HL-60/S4 treated with phorbol 12-myristate 13-acetate at 8.2 ng/mL for 4 days and 3 days (cell line): ENCODE measurements at regions not wholly inside any gene's neighbourhood (a gene's known extent, or its start where the extent isn't known, plus 50 kb on each side); places are given as distances from the start of the nearest gene placed in this dataset.

Experiments used
- in situ Hi-C: fragments of 300-500 bp; cut with MboI; formaldehyde crosslinking; loops from 2 replicates; pipeline ENCODE4 v1.15.0; 2022; ENCODE audit warnings: low sequenced_read_pairs

DNA sequence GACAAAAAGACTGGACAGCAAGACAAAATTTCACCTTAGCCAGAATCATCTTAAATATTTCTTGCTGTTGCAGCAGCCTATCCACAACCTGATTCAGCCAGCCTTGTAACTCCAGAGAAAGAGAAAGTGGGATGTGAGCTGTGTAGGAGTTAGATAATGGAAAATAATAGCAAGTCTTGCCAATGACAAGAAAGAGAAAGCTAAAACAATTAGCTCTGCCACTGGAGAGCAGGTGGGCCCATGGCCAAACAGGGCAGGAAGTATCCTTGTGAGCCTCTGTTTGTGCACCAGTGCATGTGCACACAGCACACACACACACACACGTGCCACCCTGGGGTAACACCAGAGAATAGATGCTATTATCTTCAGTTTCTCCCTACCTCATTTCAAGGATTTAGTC lies 106.0 kb upstream of the CCDC196 start:
- in situ Hi-C loops, result no loop called here

DNA sequence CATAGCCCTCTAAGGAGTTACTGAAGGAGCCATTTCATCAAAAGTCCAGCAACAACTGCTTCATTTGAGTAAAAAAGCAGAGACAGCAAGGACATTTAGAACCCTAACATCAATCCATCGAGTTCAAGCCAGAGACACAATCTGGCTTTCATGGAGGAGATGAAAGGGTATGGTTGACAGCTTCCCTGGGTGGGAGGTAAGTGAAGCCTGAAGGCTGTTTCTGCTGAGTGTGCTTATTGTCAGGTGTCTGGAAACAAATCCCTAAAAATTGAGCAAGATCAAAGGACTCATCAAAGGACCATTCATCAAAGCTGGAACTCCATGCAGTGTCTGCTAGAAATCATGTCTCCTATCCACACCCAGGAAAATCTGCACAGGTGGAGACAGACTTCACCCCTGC lies 104.4 kb upstream of the CCDC196 start:
- in situ Hi-C loops, result no loop called here

DNA sequence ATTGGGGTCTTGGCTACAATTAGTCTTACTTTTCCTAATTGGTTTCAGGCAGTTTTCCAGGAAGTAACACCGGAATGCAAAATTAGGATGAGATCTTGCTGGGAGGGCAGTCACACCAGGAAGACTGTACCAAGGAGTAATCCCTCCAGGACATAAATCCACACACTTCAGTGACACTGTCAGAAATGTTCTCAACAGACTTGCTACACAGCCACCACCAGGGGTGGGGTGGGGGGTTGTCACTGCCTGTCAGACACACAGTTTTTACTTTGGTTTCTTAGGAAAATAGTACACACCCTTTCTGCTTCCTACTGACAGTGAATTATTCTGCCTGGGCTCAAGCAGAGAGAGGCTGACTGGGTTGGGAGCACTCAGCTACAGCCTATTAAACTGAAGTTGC lies 102.9 kb upstream of the CCDC196 start:
- in situ Hi-C loops, result no loop called here

DNA sequence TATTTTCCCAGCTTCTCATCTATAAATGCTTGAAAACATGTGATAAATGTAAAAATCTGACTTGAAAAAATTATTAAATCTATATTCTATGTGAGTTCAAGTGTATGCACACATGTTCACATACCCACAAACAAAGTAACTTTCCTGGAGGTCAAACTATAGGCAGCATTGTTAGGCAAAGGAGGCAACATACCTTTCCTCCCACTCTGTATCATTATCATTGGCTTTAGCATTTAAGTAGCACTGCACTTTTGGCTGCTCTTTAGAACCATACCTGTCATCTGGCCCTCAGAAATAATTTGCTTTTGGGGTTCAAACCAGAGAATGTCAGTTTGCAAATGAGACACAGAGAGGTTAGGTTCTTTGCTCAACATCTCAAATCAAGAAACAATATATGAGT lies 102.4 kb upstream of the CCDC196 start:
- in situ Hi-C loops, result no loop called here

DNA sequence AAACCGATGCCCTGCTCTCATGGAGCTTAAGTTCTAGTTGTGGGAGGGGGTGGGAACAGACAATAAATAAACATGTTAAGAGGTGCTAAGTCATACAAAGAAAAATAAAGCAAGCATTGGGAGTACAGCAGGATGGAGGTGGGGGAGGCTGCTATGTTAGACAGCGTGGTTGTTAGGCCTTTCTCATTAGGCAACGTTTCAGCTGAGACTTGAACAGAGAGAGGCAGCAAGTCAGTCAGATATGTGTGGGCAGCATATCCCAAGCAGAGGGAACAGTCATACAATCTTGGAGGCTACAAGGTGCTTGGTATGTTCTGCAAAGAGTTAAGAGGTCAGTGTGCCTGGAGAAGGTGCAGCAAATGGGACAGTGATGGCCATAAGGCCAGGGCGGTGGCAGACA lies 97.7 kb upstream of the CCDC196 start:
- in situ Hi-C loops, result no loop called here

DNA sequence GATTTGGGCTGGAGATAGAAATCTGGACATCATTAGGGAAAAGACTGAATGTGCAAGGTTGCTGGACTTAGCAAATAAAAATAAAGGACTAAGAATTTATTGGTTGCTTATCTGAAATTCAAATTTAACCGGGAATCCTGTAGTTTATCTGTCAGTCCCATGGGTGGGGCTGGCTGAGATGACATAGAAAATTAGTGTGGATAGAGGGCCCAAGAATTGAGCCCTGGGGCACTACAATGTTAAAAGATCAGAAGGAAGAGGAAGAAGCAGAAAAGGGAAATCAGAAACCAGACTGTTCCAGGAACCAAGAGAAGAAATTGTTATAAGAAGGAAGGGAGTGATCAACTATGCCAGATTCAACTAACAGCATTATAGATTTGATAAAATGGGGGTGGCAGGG lies 96.7 kb upstream of the CCDC196 start:
- in situ Hi-C loops, result no loop called here

DNA sequence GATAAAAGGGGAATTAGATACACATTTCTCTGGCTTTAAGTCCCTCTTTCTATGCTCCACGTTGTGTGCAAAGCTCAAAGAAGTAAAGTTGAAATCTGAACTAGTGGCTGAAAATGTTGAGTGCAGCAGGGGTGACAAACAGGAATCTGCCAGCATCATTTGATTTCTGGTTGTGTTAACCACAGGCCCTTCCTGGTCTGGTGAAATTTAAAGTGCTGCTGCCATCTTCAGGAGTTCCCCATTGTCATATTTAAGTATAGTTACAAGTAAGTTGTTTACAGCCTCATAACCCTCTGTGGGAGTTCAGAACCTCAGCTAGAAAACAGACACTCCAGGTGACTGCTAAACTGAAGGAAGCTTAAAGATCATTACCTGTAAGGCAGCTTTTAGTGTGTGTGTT lies 90.9 kb upstream of the CCDC196 start:
- in situ Hi-C loops, result no loop called here

DNA sequence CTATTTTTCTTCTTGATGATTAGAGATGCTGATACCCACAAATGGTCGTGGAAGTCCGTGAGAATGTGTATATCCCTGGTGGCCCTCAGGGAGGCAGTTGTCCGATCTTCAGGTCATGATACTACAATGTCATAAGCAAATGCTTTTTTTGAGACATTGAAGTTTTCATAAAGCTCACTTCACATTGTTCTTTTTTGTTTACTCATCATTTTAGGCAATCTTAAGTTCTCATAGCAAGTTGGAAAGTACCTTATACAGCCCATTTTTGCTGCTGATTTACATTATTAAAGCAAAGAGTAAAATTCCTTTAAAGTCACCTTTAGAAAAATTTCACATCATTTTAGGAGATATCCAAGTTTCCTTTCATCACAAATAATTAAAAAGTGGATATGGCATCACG lies 90.0 kb upstream of the CCDC196 start:
- in situ Hi-C loops, result no loop called here

DNA sequence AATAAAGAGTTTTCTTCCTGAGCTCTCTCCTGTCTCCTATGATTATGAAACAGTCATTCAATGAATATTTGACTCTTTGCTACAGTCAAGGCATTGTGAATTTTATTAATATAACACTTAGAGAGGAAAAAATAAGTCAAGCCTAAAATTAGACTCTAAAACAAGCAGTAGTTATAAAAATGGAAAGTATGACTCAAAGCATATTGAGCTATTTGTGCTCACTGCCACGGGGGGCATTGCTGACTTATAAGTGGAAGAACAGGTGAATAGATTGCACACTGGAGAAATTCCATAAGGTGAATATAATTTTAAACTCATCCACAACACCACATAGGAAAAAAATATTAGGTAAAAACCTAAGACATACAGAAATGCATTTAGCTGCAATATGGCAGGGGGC lies 87.7 kb upstream of the CCDC196 start:
- in situ Hi-C loops, result no loop called here

DNA sequence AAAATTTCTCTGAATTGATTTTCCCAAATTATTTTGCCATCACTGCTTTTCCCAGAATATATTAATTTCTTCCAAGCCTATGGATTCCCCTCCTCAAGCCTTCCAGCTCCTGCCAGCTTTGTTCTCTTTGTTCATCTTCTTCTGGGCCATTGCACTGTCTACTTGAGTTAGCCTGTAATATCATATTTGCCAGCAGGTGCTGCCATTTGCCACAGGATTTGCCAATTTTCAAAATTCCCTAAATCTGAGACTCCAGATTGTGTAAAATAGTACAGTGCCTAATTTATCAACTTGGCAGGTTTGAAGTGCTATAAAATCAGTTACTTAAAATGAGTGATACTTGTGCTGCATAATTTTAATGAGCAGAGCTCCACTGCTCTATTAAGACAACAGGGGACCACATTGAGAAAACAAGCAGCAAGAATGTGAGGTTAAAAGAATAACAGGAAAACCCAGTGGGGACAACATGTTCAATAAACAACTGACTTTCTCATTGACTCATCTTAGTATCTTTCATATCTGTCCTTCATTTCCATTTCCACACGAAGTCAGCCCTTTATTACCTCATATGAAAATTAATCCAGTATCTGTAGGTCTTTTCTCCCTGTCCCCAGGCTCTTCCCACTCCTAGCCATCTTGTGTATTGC lies 84.6 kb upstream of the CCDC196 start:
- in situ Hi-C loops, result no loop called here

DNA sequence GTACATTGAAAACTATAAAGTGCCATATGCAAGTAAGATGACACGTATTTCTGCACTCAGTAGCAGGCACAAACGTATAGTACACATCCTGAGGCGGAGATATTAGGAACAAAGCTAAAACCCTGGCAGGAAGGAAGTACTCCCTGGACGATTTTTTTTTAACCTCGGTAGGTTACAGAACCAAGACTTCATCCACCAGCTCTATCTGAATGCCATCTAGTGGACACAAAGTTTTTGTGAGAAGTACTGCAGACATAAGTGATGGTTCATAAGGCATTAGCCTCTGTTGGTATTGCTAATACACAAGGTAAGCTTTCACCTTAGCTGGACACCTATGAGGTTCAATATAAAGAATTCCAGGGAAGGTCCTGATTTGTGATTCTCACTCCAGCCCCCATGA lies 83.0 kb upstream of the CCDC196 start:
- in situ Hi-C loops, result no loop called here

DNA sequence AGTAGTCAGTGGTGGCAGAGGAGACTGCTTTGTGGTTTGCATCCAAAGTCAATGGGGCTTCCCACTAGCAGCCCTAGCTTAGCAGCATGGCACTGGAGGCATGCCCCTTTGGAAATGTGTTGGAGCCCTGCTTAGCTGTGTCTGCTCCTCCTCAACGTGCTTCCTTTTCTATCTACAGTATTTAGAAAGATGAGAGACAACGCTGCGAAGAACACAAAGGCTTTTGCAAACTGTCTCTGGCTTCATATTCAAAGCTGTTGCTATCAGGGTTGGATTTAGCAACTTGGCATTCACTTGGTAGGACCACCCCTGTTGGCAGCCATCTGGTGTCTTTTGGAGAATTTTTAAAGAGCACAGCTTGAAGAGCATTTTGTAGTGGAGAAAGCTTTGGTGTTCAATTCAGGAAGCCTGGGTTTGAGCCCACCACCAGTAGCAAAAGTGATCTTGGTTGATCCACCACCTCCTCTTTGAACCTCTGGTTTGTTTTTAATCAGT lies 82.1 kb upstream of the CCDC196 start:
- in situ Hi-C loops, result no loop called here

DNA sequence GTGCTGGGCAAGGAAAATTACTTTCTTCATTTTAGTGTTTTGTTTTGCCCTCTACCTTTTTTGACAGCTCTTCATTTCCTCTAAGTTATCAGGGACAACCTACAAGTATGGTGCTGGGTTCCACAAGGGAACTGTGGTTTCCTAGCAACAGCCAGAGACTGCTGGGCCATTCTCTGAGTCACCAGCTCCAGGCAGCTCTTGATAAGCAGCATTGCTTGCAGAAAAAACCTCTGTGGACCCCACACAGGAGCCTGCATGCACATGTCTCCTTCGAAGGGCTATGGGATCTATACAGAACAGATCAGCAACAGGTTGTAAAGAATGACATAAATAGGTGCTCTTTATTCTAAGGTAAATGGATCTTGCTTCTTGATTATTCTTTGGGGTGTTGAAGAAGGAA lies 81.0 kb upstream of the CCDC196 start:
- in situ Hi-C loops, result no loop called here

DNA sequence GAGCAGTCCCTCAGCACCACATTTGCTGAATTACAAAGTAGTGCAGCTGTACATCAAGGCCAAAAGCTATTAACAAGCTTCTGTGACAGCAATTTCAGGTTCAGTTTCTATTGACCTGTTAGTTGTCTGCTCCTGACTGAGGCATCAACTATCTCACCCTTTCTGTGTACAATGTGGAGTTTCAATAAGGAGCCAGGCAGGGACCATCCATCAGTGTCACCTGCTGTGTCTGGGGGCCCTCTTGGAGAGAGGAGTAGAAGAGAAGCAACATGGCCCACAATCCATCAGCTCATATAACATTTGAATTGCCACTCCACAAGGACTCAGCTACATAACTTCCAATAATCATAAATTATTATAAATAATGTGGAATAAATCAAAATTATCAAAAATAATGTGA lies 72.3 kb upstream of the CCDC196 start:
- in situ Hi-C loops, result no loop called here

DNA sequence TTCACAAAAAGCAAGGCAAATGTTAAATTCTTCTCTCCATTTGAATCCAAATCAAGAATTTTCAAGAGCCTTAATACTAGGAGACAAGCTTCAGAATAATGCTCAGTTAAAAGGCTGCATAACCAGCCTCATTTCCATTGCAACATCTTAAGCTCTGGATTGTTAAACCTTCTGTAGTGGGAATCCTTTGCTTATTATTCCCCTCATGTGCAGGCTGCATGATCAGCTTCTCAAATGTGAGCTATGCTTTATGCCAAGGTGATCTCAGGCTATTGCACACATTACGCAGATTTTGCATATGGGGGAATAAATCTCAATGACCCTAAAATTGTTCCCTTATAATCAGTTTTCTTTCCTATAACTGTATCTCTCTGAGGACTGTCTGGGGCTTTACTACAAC lies 71.7 kb upstream of the CCDC196 start:
- in situ Hi-C loops, result no loop called here

DNA sequence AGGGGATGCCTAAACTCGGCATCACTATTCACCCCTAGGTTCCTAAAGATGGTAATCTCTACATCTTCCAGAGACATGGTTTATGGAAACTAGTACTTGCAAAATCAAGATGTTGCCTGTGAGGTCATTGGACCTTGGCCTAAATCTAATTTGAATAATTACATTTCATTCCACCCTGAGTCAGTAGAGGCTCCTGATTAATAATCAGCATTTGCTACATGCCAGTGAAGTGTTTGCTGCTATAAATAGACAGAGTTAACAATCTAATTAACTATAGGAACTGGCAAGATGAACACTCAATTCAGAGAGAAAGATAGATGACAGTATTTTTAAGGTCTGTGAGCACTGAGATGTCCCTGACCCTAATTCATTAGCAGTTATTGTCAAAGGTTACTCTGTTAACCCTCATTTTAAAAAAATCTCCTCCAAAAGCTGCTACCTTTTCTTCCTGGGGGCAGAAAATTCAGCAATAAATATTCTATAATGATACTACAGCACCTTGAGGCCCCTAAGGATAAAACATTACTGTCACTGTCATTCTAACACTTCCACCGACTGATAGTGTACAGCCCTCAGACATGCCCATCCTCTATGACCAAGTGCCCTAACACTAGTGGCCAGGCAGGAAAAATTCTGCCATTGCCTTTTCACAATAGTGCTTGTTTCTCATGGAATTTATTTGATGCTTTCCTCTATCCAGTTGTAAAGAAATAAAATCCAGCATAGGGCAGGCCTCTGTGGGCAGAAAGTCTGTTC lies 65.7 kb upstream of the CCDC196 start:
- in situ Hi-C loops, result no loop called here

DNA sequence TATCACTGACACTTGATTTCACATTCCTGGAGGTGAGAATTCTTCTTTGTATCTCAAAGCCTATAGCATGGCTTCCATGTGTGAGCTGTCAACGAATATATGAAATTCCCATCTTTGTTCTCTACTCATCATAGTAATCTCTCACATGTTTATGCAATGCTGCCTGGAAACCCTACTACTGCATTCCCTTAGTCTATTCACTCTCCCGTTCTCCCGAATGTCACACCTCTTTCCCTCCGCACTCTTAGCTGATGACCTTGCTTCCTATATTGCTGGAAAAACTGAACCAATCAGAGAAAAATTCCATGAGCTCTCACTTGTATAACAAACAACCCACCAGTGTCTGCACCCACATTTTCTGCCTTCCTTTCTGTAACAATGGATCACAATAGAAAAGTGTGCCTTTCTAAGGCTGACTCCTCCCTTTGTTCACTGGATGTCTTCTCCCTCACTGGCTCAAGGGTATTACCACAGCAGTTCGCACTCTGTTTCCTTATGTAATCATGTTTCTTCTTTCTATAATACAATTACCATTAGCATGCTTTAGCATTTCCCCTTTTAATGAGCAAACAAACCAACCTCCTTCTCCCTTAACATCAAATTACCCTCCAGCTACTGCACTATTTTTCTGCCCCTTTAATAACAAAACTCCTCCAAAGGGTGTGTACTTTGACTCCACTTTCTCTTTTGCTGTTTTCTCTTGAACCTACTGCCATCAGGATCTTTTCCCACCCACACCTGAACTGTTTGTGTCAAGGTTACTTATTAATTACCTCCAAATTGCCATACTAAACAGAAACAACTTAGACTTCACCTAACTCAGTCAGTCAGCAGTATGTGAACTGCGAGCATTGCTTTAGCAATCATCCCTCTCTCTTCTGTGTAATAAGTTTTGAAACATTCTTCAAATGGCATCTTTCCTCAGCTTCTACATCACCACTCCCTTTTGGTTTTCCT lies 63.9 kb upstream of the CCDC196 start:
- in situ Hi-C loops, result no loop called here

DNA sequence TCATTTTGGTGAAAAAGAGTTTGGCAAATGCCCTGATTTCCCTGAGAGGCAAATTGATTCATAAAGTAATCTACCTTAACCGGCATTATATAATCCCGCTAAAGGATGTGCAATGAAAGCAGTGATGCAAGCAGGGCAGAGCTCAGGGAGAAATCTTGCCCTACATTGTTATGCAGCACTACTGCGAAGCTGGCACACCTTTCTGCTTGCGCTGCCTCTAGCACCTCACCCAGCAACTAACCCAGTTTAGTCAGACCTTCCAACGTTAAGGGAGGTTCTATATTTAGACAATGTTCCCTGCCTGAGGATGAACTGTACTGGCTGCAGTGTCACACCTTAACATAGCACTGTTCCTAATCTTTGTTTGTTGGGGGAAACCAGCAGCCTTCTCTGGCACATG lies 60.8 kb upstream of the CCDC196 start:
- in situ Hi-C loops, result no loop called here

DNA sequence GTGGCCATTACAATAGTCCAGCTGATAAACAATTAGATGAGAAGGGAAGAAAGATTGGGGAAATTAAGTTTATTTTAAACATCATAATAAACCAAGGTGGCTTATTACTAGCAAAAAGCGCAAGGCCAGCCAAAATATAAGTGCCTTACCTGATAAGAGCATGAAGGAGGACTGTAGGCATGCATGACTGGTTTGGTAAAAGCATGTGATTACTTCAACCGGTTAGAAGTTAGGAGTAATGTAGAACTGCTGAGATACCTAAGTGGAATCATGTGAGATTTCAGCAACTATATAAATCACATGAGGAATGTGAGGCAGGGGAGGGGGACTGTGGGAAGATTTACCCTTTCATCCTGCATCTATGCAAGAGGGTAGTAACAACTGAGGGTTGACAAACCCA lies 59.7 kb upstream of the CCDC196 start:
- in situ Hi-C loops, result no loop called here

DNA sequence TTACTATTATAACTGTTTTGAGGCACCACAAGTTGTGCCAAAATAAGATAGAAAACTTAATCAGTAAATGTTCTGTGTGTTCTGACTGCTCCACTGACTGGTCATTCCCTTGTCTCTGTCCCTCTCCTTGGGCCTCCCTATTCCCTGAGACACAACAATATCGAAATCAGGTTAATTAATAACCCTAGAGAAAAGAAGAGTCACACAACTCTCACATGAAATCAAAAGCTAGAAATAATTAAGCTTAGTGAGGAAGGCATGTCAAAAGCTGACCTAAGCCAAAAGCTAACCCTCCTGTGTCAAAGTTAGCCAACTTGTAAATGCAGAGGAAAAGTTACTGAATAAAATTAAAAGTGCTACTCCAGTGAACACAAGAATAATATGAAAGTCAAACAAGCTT lies 53.8 kb upstream of the CCDC196 start:
- in situ Hi-C loops, result no loop called here

DNA sequence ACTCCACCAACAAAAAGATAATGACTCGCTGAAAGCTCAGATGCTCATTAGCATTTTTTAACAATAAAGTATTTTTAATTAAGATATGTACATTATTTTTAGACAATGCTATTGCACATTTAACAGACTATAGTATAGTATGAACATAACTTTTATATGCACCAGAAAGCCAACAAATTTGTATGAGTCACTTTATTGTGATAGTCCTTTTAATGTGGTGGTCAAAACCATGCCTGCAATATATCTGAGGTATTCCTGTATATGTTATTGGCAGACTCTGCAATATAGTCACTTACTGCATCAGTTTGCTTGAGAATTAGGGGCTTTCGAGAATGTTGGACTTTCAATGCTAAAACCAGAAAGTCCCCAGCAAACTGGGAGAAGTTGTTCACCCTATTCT lies 51.7 kb upstream of the CCDC196 start:
- in situ Hi-C loops, result no loop called here

DNA sequence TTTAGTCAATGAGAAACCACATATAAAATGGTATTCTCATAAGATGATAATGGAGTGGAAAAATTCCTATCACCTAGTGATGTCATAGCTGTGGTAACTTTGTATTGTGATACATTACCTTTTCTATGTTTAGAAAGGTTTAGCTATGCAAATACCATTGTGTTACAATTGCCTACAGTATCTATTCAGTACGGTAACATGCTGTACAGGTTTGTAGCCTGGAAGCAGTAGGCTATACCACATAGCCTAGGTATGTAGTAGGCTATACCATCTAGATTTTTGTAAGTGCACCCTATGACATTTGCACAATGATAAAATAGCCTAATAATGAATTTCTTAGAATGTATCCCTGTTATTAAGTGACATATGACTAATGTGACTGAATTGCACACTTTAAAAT lies 50.5 kb upstream of the CCDC196 start:
- in situ Hi-C loops, result no loop called here
